Lower leg skin (tissue), 3 donors: ENCODE measurements at regions not wholly inside any gene's neighbourhood (a gene's known extent, or its start where the extent isn't known, plus 50 kb on each side); places are given as distances from the start of the nearest gene placed in this dataset.

Experiments
- CTCF ChIP-seq, 3 donors: fragments of 450-650 bp; IDR thresholded peaks; one replicate each; pipeline ENCODE4 v1.5.1; 2016; ENCODE audit warnings: antibody characterized with exemption in 3 of 3, mild to moderate bottlenecking in 3 of 3, moderate library complexity in 2 of 3
- POLR2A ChIP-seq, 2 donors: fragments of 450-650 bp; IDR thresholded peaks; one replicate each; pipeline ENCODE4 v1.6.1; 2016 to 2017; ENCODE audit warnings: antibody characterized with exemption in 2 of 2, mild to moderate bottlenecking in 1 of 2, moderate library complexity in 1 of 2

- TF ChIP-seq POLR2A (IDR thresholded peaks at IDR 0.05), result no peak
- TF ChIP-seq CTCF (IDR thresholded peaks at IDR 0.05), result no peak
Measured at GRCh38 chr5:18881615-18882014, 1106.4 kb downstream of the CDH18 start.
